HG03064 (cell line): ENCODE measurements at regions not wholly inside any gene's neighbourhood (a gene's known extent, or its start where the extent isn't known, plus 50 kb on each side); places are given as distances from the start of the nearest gene placed in this dataset.
"Not testable (repeated sequence)": the region's sequence is repeated elsewhere in the genome, so short reads cannot be mapped to it uniquely, and the experiment has no call there.

ENCODE experiments used
- ATAC-seq: cut with Tn5 transposase; IDR thresholded peaks from one replicate; pipeline ENCODE4 v1.9.1; 2021; ENCODE audit warnings: low read depth; ENCODE audit not compliant: unreplicated experiment

- no peak for ATAC-seq
Observed at GRCh38 chr2:242063436-242063835, 193.9 kb downstream of the RTP5 start.

GRCh38 chr2:242063850-242064249 lies 194.3 kb downstream of the RTP5 start:
- ATAC-seq = no peak

- no peak for ATAC-seq
Observed at GRCh38 chr2:242064364-242065250, 195.1 kb downstream of the RTP5 start.

- no peak for ATAC-seq
Observed at GRCh38 chr2:242065426-242065825, 195.9 kb downstream of the RTP5 start.

- no peak for ATAC-seq
Observed at GRCh38 chr2:242069018-242069417, 199.5 kb downstream of the RTP5 start.

- not testable (repeated sequence) for ATAC-seq
Observed at GRCh38 chr2:242069938-242070395, 200.4 kb downstream of the RTP5 start.

GRCh38 chr2:242070726-242071125 lies 201.2 kb downstream of the RTP5 start:
- not testable (repeated sequence) for ATAC-seq

GRCh38 chr2:242071377-242071776 lies 201.8 kb downstream of the RTP5 start:
- ATAC-seq = not testable (repeated sequence)

- ATAC-seq = not testable (repeated sequence)
Observed at GRCh38 chr2:242071936-242072335, 202.4 kb downstream of the RTP5 start.

- ATAC-seq = no peak
Observed at GRCh38 chr2:242075168-242075567, 205.6 kb downstream of the RTP5 start.

GRCh38 chr2:242075696-242076095 lies 206.2 kb downstream of the RTP5 start:
- no peak for ATAC-seq

- ATAC-seq = not testable (repeated sequence)
Observed at GRCh38 chr2:242076184-242076583, 206.7 kb downstream of the RTP5 start.

GRCh38 chr2:242078426-242078825 lies 208.9 kb downstream of the RTP5 start:
- not testable (repeated sequence) for ATAC-seq

GRCh38 chr2:242079792-242080191 lies 210.3 kb downstream of the RTP5 start:
- ATAC-seq = not testable (repeated sequence)

GRCh38 chr2:242080575-242081214 lies 211.2 kb downstream of the RTP5 start:
- not testable (repeated sequence) for ATAC-seq

- not testable (repeated sequence) for ATAC-seq
Observed at GRCh38 chr2:242084034-242084433, 214.5 kb downstream of the RTP5 start.

- ATAC-seq = peak; percentile 23
Observed at GRCh38 chr2:242085024-242085674, 215.6 kb downstream of the RTP5 start.

GRCh38 chr2:242085941-242086621 lies 216.6 kb downstream of the RTP5 start:
- peak; percentile 32 for ATAC-seq

- peak; percentile 11 for ATAC-seq
Observed at GRCh38 chr2:242088044-242088443, 218.5 kb downstream of the RTP5 start.

GRCh38 chr2:242088471-242089212 lies 219.1 kb downstream of the RTP5 start:
- peak; percentile 77 for ATAC-seq
